Immature natural killer cell (primary cell): ENCODE measurements at regions not wholly inside any gene's neighbourhood (a gene's known extent, or its start where the extent isn't known, plus 50 kb on each side); places are given as distances from the start of the nearest gene placed in this dataset.
A peak's percentile ranks its signal among the peaks of the same experiment; 100 is the strongest.

ENCODE experiments used
- DNase-seq, 3 donors: peaks; one replicate each; pipeline ENCODE4 v3.0.0; 2022; ENCODE audit warnings: mixed read lengths in 1 of 3
- H3K27ac Mint-ChIP-seq, 6 donors: one replicate each; pipeline ENCODE4 v1.8.0; 2020; ENCODE audit warnings: mixed read lengths in 6 of 6, mild to moderate bottlenecking in 5 of 6, inconsistent platforms in 4 of 6, moderate library complexity in 3 of 6
- H3K27me3 Mint-ChIP-seq, 3 donors: one replicate each; pipeline ENCODE4 v1.8.0; 2020 to 2021; ENCODE audit warnings: low read depth in 3 of 3, mild to moderate bottlenecking in 3 of 3, mixed read lengths in 3 of 3, moderate library complexity in 3 of 3, inconsistent platforms in 1 of 3
- H3K36me3 Mint-ChIP-seq, 3 donors: one replicate each; pipeline ENCODE4 v1.8.0; 2020; ENCODE audit warnings: mixed read lengths in 3 of 3, inconsistent platforms in 2 of 3, mild to moderate bottlenecking in 2 of 3
- H3K4me1 Mint-ChIP-seq, 2 donors: one replicate each; pipeline ENCODE4 v1.8.0; 2020; ENCODE audit warnings: inconsistent platforms in 2 of 2, mild to moderate bottlenecking in 2 of 2, mixed read lengths in 2 of 2, moderate library complexity in 1 of 2
- H3K4me3 Mint-ChIP-seq, 5 donors: one replicate each; pipeline ENCODE4 v1.8.0; 2020; ENCODE audit warnings: mild to moderate bottlenecking in 5 of 5, mixed read lengths in 5 of 5, inconsistent platforms in 3 of 5, moderate library complexity in 3 of 5
- H3K9me3 Mint-ChIP-seq, 6 donors: one replicate each; pipeline ENCODE4 v1.8.0; 2020; ENCODE audit warnings: mild to moderate bottlenecking in 6 of 6, mixed read lengths in 6 of 6, inconsistent platforms in 4 of 6, moderate library complexity in 3 of 6

GRCh38 chr3:72386327-72387000, 461.8 kb downstream of the SHQ1 start:
- H3K27me3 Mint-ChIP-seq, result peaks cover 0 to 2% (median 0%) of the 10 kb centered on the region in 3 donors
- H3K4me3 Mint-ChIP-seq, result peak overlapping the region in 1 of 5 donors; percentile 19
- H3K36me3 Mint-ChIP-seq, result no peaks in the 10 kb centered on the region
- DNase-seq, result no peak
- H3K27ac Mint-ChIP-seq, result peak overlapping the region in 1 of 6 donors; percentile 24
- H3K9me3 Mint-ChIP-seq, result no peaks in the 10 kb centered on the region
- peaks cover 74 to 79% of the 10 kb centered on the region in 2 donors for H3K4me1 Mint-ChIP-seq

GRCh38 chr3:72385167-72385566, 463.1 kb downstream of the SHQ1 start:
- Mint-ChIP-seq H3K27me3 (peaks cover 0 to 2% (median 0%) of the 10 kb centered on the region in 3 donors), H3K36me3 (no peaks in the 10 kb centered on the region), H3K9me3 (no peaks in the 10 kb centered on the region), H3K4me3 (no peak overlapping the region), H3K27ac (peak overlapping the region in 3 of 6 donors; percentile 3 to 66 (median 52)), H3K4me1 (peaks cover 81 to 91% of the 10 kb centered on the region in 2 donors)
- DNase-seq, result no peak

- Mint-ChIP-seq H3K27ac (peak overlapping the region in 4 of 6 donors; percentile 0 to 60 (median 39)), H3K9me3 (no peaks in the 10 kb centered on the region), H3K4me3 (no peak overlapping the region), H3K27me3 (peaks cover 0 to 2% (median 0%) of the 10 kb centered on the region in 3 donors), H3K36me3 (no peaks in the 10 kb centered on the region), H3K4me1 (peaks cover 80 to 97% of the 10 kb centered on the region in 2 donors)
- DNase-seq, result no peak
These were observed 463.6 kb downstream of the SHQ1 start for GRCh38 chr3:72384602-72385001.

- H3K27me3 Mint-ChIP-seq, result peaks cover 0 to 2% (median 0%) of the 10 kb centered on the region in 3 donors
- H3K9me3 Mint-ChIP-seq, result no peaks in the 10 kb centered on the region
- no peak for DNase-seq
- peaks cover 77 to 99% of the 10 kb centered on the region in 2 donors for H3K4me1 Mint-ChIP-seq
- peaks cover 0 to 4% (median 1%) of the 10 kb centered on the region in 3 donors for H3K36me3 Mint-ChIP-seq
- peak overlapping the region in 1 of 6 donors; percentile 0 for H3K27ac Mint-ChIP-seq
- H3K4me3 Mint-ChIP-seq, result peak overlapping the region in 1 of 5 donors; percentile 11
These were observed 464.4 kb downstream of the SHQ1 start for GRCh38 chr3:72383883-72384282.

- no peaks in the 10 kb centered on the region for H3K9me3 Mint-ChIP-seq
- H3K27me3 Mint-ChIP-seq, result peaks cover 0 to 2% (median 0%) of the 10 kb centered on the region in 3 donors
- peaks cover 3 to 6% (median 5%) of the 10 kb centered on the region in 3 donors for H3K36me3 Mint-ChIP-seq
- no peak overlapping the region for H3K4me3 Mint-ChIP-seq
- peaks cover 79 to 99% of the 10 kb centered on the region in 2 donors for H3K4me1 Mint-ChIP-seq
- no peak overlapping the region for H3K27ac Mint-ChIP-seq
- DNase-seq, result no peak
These were observed 465.0 kb downstream of the SHQ1 start for GRCh38 chr3:72383230-72383629.

GRCh38 chr3:72382460-72382859, 465.8 kb downstream of the SHQ1 start:
- peaks cover 4 to 7% (median 7%) of the 10 kb centered on the region in 3 donors for H3K36me3 Mint-ChIP-seq
- peak overlapping the region in 1 of 6 donors; percentile 23 for H3K27ac Mint-ChIP-seq
- DNase-seq, result no peak
- H3K27me3 Mint-ChIP-seq, result peaks cover 0 to 2% (median 0%) of the 10 kb centered on the region in 3 donors
- H3K4me1 Mint-ChIP-seq, result peaks cover 76 to 93% of the 10 kb centered on the region in 2 donors
- no peak overlapping the region for H3K4me3 Mint-ChIP-seq
- H3K9me3 Mint-ChIP-seq, result no peaks in the 10 kb centered on the region

GRCh38 chr3:72381584-72381983, 466.7 kb downstream of the SHQ1 start:
- no peak for DNase-seq
- H3K9me3 Mint-ChIP-seq, result no peaks in the 10 kb centered on the region
- H3K36me3 Mint-ChIP-seq, result peaks cover 4 to 7% (median 7%) of the 10 kb centered on the region in 3 donors
- H3K27me3 Mint-ChIP-seq, result peaks cover 0 to 2% (median 0%) of the 10 kb centered on the region in 3 donors
- peak overlapping the region in 3 of 5 donors; percentile 40 to 46 (median 44) for H3K4me3 Mint-ChIP-seq
- peak overlapping the region in 3 of 6 donors; percentile 4 to 28 (median 23) for H3K27ac Mint-ChIP-seq
- peaks cover 73 to 84% of the 10 kb centered on the region in 2 donors for H3K4me1 Mint-ChIP-seq

- Mint-ChIP-seq H3K27ac (peak overlapping the region in 5 of 6 donors; percentile 1 to 45 (median 23)), H3K27me3 (peaks cover 0 to 2% (median 0%) of the 10 kb centered on the region in 3 donors), H3K36me3 (peaks cover 4 to 7% (median 7%) of the 10 kb centered on the region in 3 donors), H3K4me3 (peak overlapping the region in 3 of 5 donors; percentile 7 to 46 (median 40)), H3K9me3 (no peaks in the 10 kb centered on the region), H3K4me1 (peaks cover 70 to 80% of the 10 kb centered on the region in 2 donors)
- no peak for DNase-seq
These were observed 467.3 kb downstream of the SHQ1 start for GRCh38 chr3:72380711-72381493.

- H3K4me3 Mint-ChIP-seq, result no peak overlapping the region
- peaks cover 4 to 7% (median 7%) of the 10 kb centered on the region in 3 donors for H3K36me3 Mint-ChIP-seq
- H3K27ac Mint-ChIP-seq, result no peak overlapping the region
- peaks cover 0 to 2% (median 0%) of the 10 kb centered on the region in 3 donors for H3K27me3 Mint-ChIP-seq
- no peaks in the 10 kb centered on the region for H3K9me3 Mint-ChIP-seq
- peaks cover 75 to 80% of the 10 kb centered on the region in 2 donors for H3K4me1 Mint-ChIP-seq
- DNase-seq, result no peak
These were observed 468.1 kb downstream of the SHQ1 start for GRCh38 chr3:72380193-72380592.

- Mint-ChIP-seq H3K4me3 (no peak overlapping the region), H3K9me3 (no peaks in the 10 kb centered on the region), H3K36me3 (peaks cover 4 to 7% (median 7%) of the 10 kb centered on the region in 3 donors), H3K4me1 (peaks cover 75 to 80% of the 10 kb centered on the region in 2 donors), H3K27me3 (peaks cover 0 to 2% (median 0%) of the 10 kb centered on the region in 3 donors), H3K27ac (peak overlapping the region in 1 of 6 donors; percentile 12)
- DNase-seq, result no peak
These were observed 468.6 kb downstream of the SHQ1 start for GRCh38 chr3:72379500-72380187.

GRCh38 chr3:72378287-72378686, 470.0 kb downstream of the SHQ1 start:
- H3K27me3 Mint-ChIP-seq, result peaks cover 0 to 3% (median 0%) of the 10 kb centered on the region in 3 donors
- H3K27ac Mint-ChIP-seq, result no peak overlapping the region
- no peak overlapping the region for H3K4me3 Mint-ChIP-seq

GRCh38 chr3:72376956-72377710, 471.1 kb downstream of the SHQ1 start:
- H3K27ac Mint-ChIP-seq, result peak overlapping the region in 2 of 6 donors; percentile 22 to 48
- H3K4me3 Mint-ChIP-seq, result no peak overlapping the region
- peaks cover 0 to 3% (median 0%) of the 10 kb centered on the region in 3 donors for H3K27me3 Mint-ChIP-seq
- peaks cover 63 to 64% of the 10 kb centered on the region in 2 donors for H3K4me1 Mint-ChIP-seq
- peaks cover 4 to 7% (median 7%) of the 10 kb centered on the region in 3 donors for H3K36me3 Mint-ChIP-seq
- no peaks in the 10 kb centered on the region for H3K9me3 Mint-ChIP-seq
- no peak for DNase-seq

More at GRCh38 chr3:72378287-72378686, 470.0 kb downstream of the SHQ1 start:
- Mint-ChIP-seq H3K36me3 (peaks cover 4 to 7% (median 7%) of the 10 kb centered on the region in 3 donors), H3K9me3 (no peaks in the 10 kb centered on the region), H3K4me1 (peaks cover 70 to 74% of the 10 kb centered on the region in 2 donors)
- DNase-seq, result no peak
